Progenitor cell of endocrine pancreas (in vitro differentiated cells): ENCODE measurements at regions not wholly inside any gene's neighbourhood (a gene's known extent, or its start where the extent isn't known, plus 50 kb on each side); places are given as distances from the start of the nearest gene placed in this dataset.

Experiments
- DNase-seq: peaks from one replicate; pipeline ENCODE4 v3.0.0; 2021; ENCODE audit warnings: low spot score; ENCODE audit not compliant: unreplicated experiment
- H3K27ac Mint-ChIP-seq: 2 replicates; pipeline ENCODE4 v1.8.0; 2021; ENCODE audit warnings: mild to moderate bottlenecking, moderate library complexity, mixed read lengths
- H3K27me3 Mint-ChIP-seq: 2 replicates; pipeline ENCODE4 v1.8.0; 2021; ENCODE audit warnings: mixed read lengths
- H3K36me3 Mint-ChIP-seq: 2 replicates; pipeline ENCODE4 v1.8.0; 2022; ENCODE audit warnings: mixed read lengths; ENCODE audit not compliant: insufficient read depth
- H3K4me1 Mint-ChIP-seq: 2 replicates; pipeline ENCODE4 v1.8.0; 2021; ENCODE audit warnings: low read depth, mixed read lengths
- H3K4me3 Mint-ChIP-seq: 2 replicates; pipeline ENCODE4 v1.8.0; 2021; ENCODE audit warnings: low read depth, mild to moderate bottlenecking, moderate library complexity, mixed read lengths
- H3K9me3 Mint-ChIP-seq: 2 replicates; pipeline ENCODE4 v1.8.0; 2021; ENCODE audit warnings: low read depth, mixed read lengths
- TF ChIP-seq, protein P1 (sequence below): fragments of 200-600 bp; sonication (generic); IDR thresholded peaks from one replicate; pipeline ENCODE4 v1.5.0; 2021; ENCODE audit warnings: antibody characterized with exemption, mild to moderate bottlenecking; ENCODE audit not compliant: unreplicated experiment

DNA sequence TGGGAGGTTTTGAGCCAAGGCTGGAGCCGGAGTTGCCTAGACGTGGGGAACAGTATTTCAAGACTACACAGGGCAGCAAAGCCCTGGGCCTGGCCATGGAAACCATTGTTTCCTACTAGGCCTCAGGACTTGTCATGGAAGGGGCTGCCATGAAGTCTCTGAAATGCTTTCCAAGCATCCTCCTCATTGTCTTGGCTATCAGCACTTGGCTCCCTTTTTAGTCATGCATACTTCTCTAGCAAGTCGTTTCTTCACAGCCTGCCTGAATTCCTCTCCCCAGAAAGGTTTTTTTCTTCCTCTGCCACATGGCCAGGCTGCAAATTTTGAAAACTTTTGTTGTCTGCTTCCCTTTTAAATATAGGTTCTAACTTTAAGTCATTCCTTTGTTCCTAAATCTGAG is 406.6 kb upstream of the TMPRSS15 start:
- peaks cover 6% of the 10 kb centered on the region for H3K9me3 Mint-ChIP-seq
- no peak overlapping the region for H3K27ac Mint-ChIP-seq
- no peaks in the 10 kb centered on the region for H3K4me1 Mint-ChIP-seq
- TF ChIP-seq, protein P1, sequence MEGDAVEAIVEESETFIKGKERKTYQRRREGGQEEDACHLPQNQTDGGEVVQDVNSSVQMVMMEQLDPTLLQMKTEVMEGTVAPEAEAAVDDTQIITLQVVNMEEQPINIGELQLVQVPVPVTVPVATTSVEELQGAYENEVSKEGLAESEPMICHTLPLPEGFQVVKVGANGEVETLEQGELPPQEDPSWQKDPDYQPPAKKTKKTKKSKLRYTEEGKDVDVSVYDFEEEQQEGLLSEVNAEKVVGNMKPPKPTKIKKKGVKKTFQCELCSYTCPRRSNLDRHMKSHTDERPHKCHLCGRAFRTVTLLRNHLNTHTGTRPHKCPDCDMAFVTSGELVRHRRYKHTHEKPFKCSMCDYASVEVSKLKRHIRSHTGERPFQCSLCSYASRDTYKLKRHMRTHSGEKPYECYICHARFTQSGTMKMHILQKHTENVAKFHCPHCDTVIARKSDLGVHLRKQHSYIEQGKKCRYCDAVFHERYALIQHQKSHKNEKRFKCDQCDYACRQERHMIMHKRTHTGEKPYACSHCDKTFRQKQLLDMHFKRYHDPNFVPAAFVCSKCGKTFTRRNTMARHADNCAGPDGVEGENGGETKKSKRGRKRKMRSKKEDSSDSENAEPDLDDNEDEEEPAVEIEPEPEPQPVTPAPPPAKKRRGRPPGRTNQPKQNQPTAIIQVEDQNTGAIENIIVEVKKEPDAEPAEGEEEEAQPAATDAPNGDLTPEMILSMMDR = no peak
- no peaks in the 10 kb centered on the region for H3K36me3 Mint-ChIP-seq
- DNase-seq = no peak
- no peaks in the 10 kb centered on the region for H3K27me3 Mint-ChIP-seq
- no peak overlapping the region for H3K4me3 Mint-ChIP-seq

- Mint-ChIP-seq H3K27ac (no peak overlapping the region), H3K36me3 (no peaks in the 10 kb centered on the region), H3K4me3 (no peak overlapping the region), H3K4me1 (no peaks in the 10 kb centered on the region), H3K9me3 (no peaks in the 10 kb centered on the region), H3K27me3 (no peaks in the 10 kb centered on the region)
- DNase-seq = no peak
- TF ChIP-seq, protein P1 = no peak
These were observed 408.7 kb upstream of the TMPRSS15 start for GRCh38 chr21:18812308-18812707.

GRCh38 chr21:18819507-18819906 is 415.9 kb upstream of the TMPRSS15 start:
- Mint-ChIP-seq H3K4me1 (no peaks in the 10 kb centered on the region), H3K27me3 (no peaks in the 10 kb centered on the region), H3K27ac (no peak overlapping the region), H3K4me3 (no peak overlapping the region), H3K36me3 (no peaks in the 10 kb centered on the region), H3K9me3 (peaks cover 16% of the 10 kb centered on the region)
- TF ChIP-seq, protein P1 = no peak
- DNase-seq = no peak

GRCh38 chr21:18826562-18826961 is 423.0 kb upstream of the TMPRSS15 start:
- Mint-ChIP-seq H3K9me3 (peaks cover 8% of the 10 kb centered on the region), H3K4me3 (no peak overlapping the region), H3K36me3 (no peaks in the 10 kb centered on the region), H3K27me3 (no peaks in the 10 kb centered on the region), H3K4me1 (no peaks in the 10 kb centered on the region), H3K27ac (no peak overlapping the region)
- TF ChIP-seq, protein P1 = no peak
- DNase-seq = no peak

DNA sequence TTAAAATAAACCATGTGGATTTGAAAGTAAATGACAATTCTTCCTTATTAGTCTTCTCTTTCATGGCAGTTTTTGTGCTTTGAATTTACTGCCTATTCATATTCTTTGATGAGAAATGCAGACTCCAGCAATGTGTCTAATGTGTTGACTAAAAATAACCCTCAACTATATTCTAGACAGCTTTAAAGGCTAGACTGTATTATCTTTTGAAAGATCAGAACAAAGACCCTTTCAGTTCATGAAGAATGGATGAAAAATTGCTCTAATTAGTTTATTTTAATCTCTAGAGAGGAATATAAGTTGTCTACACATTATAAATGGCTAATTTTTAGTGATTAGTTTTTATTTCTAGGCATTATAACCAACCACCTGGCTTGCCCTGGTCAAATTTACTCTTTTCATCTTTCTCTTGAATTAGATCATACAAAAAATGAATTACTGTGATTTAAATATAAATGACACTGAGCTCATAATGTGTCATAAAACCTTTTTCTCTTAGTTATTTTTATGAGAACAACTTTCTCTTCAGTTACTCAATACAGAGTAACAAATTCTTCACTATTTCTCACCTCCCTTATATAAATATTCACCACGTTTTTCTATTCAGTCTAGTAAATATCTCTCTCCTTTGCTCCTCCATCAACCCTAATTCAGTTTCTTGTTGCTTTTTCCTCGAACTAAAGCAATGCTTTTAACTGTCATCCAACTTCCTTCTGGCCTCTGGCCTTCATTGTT is 428.5 kb upstream of the TMPRSS15 start:
- H3K4me1 Mint-ChIP-seq = no peaks in the 10 kb centered on the region
- TF ChIP-seq, protein P1 = no peak
- no peak for DNase-seq
- no peak overlapping the region for H3K27ac Mint-ChIP-seq
- no peaks in the 10 kb centered on the region for H3K27me3 Mint-ChIP-seq
- no peaks in the 10 kb centered on the region for H3K36me3 Mint-ChIP-seq
- no peak overlapping the region for H3K4me3 Mint-ChIP-seq
- peaks cover 10% of the 10 kb centered on the region for H3K9me3 Mint-ChIP-seq
